ENCODE measurements at regions not wholly inside any gene's neighbourhood (a gene's known extent, or its start where the extent isn't known, plus 50 kb on each side); places are given as distances from the start of the nearest gene placed in this dataset.

- no peak for TF ChIP-seq NFE2L2 (IDR thresholded peaks at IDR 0.05; ENCODE audit: low read depth, low read length)
- no peak for TF ChIP-seq CTCF (conservative IDR thresholded peaks at IDR 0.05; ENCODE audit: low read depth, low read length)
- TF ChIP-seq POLR2A (IDR thresholded peaks at IDR 0.05; ENCODE audit: low read depth, low read length), result no peak
These were observed 463.4 kb downstream of the EIPR1 start for GRCh38 chr2:2914252-2914651.
